Smooth muscle cell (in vitro differentiated cells): ENCODE measurements at regions not wholly inside any gene's neighbourhood (a gene's known extent, or its start where the extent isn't known, plus 50 kb on each side); places are given as distances from the start of the nearest gene placed in this dataset.

Experiments used
- DNase-seq: peaks from one replicate; lab custom pipeline; 2025; ENCODE audit not compliant: unreplicated experiment; lab: John Stamatoyannopoulos, UW
- H2AFZ ChIP-seq: fragments of 200-600 bp; sonication (generic); 2 replicates; pipeline ENCODE4 v1.6.0; 2016; ENCODE audit warnings: antibody characterized with exemption, low read depth, mild to moderate bottlenecking
- H3F3A ChIP-seq: fragments of 200-600 bp; sonication (generic); 2 replicates; pipeline ENCODE4 v1.6.0; 2017; ENCODE audit warnings: antibody characterized with exemption, low read depth
- H3K27ac ChIP-seq: fragments of 200-600 bp; sonication (generic); 2 replicates; pipeline ENCODE4 v1.5.1; 2016; ENCODE audit warnings: low read depth, mild to moderate bottlenecking
- H3K27me3 ChIP-seq: fragments of 200-600 bp; sonication (generic); 2 replicates; pipeline ENCODE4 v1.6.1; 2016; ENCODE audit warnings: low read depth, mild to moderate bottlenecking
- H3K36me3 ChIP-seq: fragments of 200-600 bp; sonication (generic); 2 replicates; pipeline ENCODE4 v1.5.1; 2016; ENCODE audit warnings: low read depth
- H3K4me1 ChIP-seq: fragments of 200-600 bp; sonication (generic); 2 replicates; pipeline ENCODE4 v1.5.1; 2016; ENCODE audit warnings: low read depth
- H3K4me2 ChIP-seq: fragments of 200-600 bp; sonication (generic); 2 replicates; pipeline ENCODE4 v1.6.0; 2016; ENCODE audit warnings: mild to moderate bottlenecking
- H3K4me3 ChIP-seq: fragments of 200-600 bp; sonication (generic); 2 replicates; pipeline ENCODE4 v1.5.1; 2016; ENCODE audit warnings: mild to moderate bottlenecking
- H3K79me2 ChIP-seq: fragments of 200-600 bp; sonication (generic); 2 replicates; pipeline ENCODE4 v1.6.0; 2016; ENCODE audit warnings: low read depth, mild to moderate bottlenecking
- H3K9ac ChIP-seq: fragments of 200-600 bp; sonication (generic); 2 replicates; pipeline ENCODE4 v1.6.0; 2016; ENCODE audit warnings: low read depth
- H3K9me3 ChIP-seq: fragments of 200-600 bp; sonication (generic); replicated peaks from 2 replicates; pipeline ENCODE4 v1.5.1; 2016; ENCODE audit warnings: low read depth
- H4K20me1 ChIP-seq: fragments of 200-600 bp; sonication (generic); 2 replicates; pipeline ENCODE4 v1.6.0; 2016; ENCODE audit warnings: low read depth
- WGBS: methylation state at CpG from one replicate; pipeline ENCODE4 v1.1.7; 2016; ENCODE audit warnings: low lambda C conversion rate; 5-methylcytosine and 5-hydroxymethylcytosine counted together
- TF ChIP-seq, protein P1 (sequence below): fragments of 200-600 bp; sonication (generic); IDR thresholded peaks from 2 replicates; pipeline ENCODE4 v1.5.1; 2017; ENCODE audit warnings: borderline replicate concordance, mild to moderate bottlenecking, antibody characterized with exemption; ENCODE audit not compliant: insufficient read depth, poor library complexity, severe bottlenecking

DNA sequence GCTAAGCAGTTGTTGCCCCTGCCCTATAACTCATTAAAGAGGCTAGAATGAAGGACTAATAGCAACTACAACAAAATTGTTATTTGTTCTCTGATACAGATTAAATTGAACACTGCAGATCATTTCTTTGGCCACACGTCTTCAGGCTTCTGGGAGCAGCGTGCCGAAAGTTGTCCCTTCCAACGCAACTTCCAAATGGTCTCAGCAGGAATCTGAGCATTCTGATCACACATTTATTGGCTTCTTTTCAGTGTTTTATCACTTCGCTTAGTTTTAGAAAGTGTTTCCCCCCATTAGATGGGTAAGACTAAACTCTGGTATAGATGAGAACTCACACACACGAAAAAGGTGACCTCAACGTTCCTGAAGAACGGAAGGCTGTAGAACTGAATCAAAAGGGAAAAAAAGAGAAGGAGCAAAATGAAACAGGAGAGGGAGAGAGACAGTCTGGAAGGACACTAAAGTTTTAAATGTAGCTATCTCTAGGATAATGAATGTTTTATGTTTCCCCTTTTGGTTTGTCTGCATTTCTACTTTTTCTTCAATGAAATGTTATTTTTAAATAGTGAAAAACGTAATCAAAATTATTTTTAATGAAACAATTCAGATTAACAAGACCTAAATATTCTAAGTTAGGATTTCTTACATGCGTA, 336.5 kb downstream of the RRAGC start:
- Histone ChIP-seq H3K4me3 (no peak overlapping the region), H3K4me2 (no peak overlapping the region), H3K27ac (no peak overlapping the region), H4K20me1 (no peaks in the 10 kb centered on the region), H2AFZ (no peak overlapping the region), H3K9ac (no peak overlapping the region), H3K36me3 (no peaks in the 10 kb centered on the region), H3K27me3 (peaks cover 15% of the 10 kb centered on the region), H3K79me2 (no peaks in the 10 kb centered on the region), H3K9me3 (no peaks in the 10 kb centered on the region), H3F3A (no peaks in the 10 kb centered on the region), H3K4me1 (no peaks in the 10 kb centered on the region)
- DNase-seq: no peak
- TF ChIP-seq, protein P1, sequence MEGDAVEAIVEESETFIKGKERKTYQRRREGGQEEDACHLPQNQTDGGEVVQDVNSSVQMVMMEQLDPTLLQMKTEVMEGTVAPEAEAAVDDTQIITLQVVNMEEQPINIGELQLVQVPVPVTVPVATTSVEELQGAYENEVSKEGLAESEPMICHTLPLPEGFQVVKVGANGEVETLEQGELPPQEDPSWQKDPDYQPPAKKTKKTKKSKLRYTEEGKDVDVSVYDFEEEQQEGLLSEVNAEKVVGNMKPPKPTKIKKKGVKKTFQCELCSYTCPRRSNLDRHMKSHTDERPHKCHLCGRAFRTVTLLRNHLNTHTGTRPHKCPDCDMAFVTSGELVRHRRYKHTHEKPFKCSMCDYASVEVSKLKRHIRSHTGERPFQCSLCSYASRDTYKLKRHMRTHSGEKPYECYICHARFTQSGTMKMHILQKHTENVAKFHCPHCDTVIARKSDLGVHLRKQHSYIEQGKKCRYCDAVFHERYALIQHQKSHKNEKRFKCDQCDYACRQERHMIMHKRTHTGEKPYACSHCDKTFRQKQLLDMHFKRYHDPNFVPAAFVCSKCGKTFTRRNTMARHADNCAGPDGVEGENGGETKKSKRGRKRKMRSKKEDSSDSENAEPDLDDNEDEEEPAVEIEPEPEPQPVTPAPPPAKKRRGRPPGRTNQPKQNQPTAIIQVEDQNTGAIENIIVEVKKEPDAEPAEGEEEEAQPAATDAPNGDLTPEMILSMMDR: no peak
- WGBS: 82% methylated on average over 10 of the region's 10 CpGs

DNA sequence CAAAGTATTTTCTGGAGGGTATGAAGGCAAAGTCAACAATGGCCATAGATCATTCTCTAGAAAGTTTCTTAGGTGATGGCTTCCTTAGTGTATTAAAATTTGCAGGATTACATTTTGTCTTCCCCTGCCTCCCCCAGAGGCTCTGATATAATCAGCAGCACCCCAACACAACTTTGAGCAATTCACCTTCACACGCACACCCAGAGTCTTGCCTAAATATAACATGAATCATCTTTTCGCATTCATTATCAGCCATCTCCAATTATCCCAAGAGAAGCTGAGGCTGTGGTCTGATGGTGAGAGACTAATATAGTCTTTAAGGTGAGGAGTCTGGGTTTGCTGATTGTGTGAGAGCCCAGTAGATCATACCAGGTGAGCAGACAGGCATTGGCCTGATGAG, 343.0 kb downstream of the RRAGC start:
- no peaks in the 10 kb centered on the region for H3K9me3 ChIP-seq
- H4K20me1 ChIP-seq: no peaks in the 10 kb centered on the region
- H3K27me3 ChIP-seq: peaks cover 10% of the 10 kb centered on the region
- H3K36me3 ChIP-seq: no peaks in the 10 kb centered on the region
- H3K9ac ChIP-seq: no peak overlapping the region
- no peak overlapping the region for H2AFZ ChIP-seq
- TF ChIP-seq, protein P1: no peak
- no peaks in the 10 kb centered on the region for H3K79me2 ChIP-seq
- H3K4me3 ChIP-seq: no peak overlapping the region
- H3K4me1 ChIP-seq: no peaks in the 10 kb centered on the region
- 95% methylated on average over 2 of the region's 2 CpGs for WGBS
- no peak overlapping the region for H3K4me2 ChIP-seq
- DNase-seq: no peak
- no peak overlapping the region for H3K27ac ChIP-seq
- no peaks in the 10 kb centered on the region for H3F3A ChIP-seq

DNA sequence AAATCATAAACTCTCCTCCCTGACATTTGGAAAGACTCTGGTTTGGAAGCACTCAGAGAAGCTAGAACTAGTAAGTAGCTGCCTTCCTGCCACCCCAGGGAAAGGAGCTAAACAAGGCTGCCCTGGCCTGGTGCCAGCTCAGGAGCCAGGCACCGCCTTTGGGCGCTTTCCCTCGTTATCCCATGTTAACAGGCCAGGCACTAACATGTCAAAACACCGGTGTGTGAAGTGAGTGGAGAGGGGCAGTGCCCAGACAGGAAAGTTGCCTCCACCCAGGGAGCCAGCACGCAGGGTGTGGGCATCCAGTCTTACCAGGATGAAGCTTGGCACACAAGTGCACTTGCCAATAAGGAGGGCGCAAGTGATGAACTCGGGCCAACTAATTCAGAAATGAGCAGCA, 346.8 kb downstream of the RRAGC start:
- Histone ChIP-seq H3K4me3 (no peak overlapping the region), H3K36me3 (no peaks in the 10 kb centered on the region), H3K27ac (no peak overlapping the region), H3K4me2 (no peak overlapping the region), H3K4me1 (no peaks in the 10 kb centered on the region), H2AFZ (no peak overlapping the region), H4K20me1 (no peaks in the 10 kb centered on the region), H3K9ac (no peak overlapping the region), H3K79me2 (no peaks in the 10 kb centered on the region), H3F3A (no peaks in the 10 kb centered on the region), H3K27me3 (peaks cover 33% of the 10 kb centered on the region), H3K9me3 (no peaks in the 10 kb centered on the region)
- TF ChIP-seq, protein P1: no peak
- no peak for DNase-seq
- WGBS: 92% methylated on average over 7 of the region's 7 CpGs

DNA sequence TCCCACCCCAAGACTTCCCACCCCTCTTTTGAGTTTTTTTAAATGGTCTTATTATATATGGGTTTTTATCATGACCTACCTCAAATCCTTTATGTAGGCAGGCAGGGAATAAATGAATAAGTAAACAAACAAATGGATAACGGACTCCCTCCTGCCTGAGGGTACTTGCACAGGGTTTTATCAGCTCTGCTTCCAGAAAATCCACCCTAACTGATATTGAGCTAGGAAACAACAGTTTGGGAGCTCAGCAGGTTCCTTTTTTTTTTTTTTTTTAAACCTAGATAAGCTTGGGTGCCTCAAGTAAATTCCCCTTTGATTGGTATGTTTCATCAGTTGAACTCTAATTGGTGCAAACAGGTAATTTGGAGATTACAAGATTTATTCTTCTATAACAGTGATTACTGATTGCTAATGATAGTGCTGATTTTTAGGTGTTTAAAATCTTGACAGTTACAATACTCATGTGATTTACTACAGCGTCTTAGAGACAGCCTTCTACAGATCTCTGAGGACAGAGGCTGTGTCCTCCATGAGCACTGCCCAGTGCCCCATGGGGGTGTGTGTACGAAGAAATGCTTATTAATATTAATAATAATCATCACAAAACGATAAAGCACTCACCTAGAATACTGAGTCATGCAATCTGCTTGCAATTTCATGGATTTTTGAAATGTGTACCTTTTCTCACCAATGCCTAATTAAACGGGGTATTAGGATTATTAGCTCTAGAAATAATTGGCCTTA, 347.4 kb downstream of the RRAGC start:
- Histone ChIP-seq H3K36me3 (no peaks in the 10 kb centered on the region), H2AFZ (no peak overlapping the region), H3K27me3 (peaks cover 33% of the 10 kb centered on the region), H3K27ac (no peak overlapping the region), H3K79me2 (no peaks in the 10 kb centered on the region), H3K9me3 (no peaks in the 10 kb centered on the region), H3K4me3 (no peak overlapping the region), H3K4me1 (no peaks in the 10 kb centered on the region), H4K20me1 (no peaks in the 10 kb centered on the region), H3K4me2 (no peak overlapping the region), H3F3A (no peaks in the 10 kb centered on the region), H3K9ac (no peak overlapping the region)
- WGBS: 79% methylated on average over 5 of the region's 5 CpGs
- no peak for DNase-seq
- TF ChIP-seq, protein P1: no peak
